ENCODE measurements at regions not wholly inside any gene's neighbourhood (a gene's known extent, or its start where the extent isn't known, plus 50 kb on each side); places are given as distances from the start of the nearest gene placed in this dataset.

DNA sequence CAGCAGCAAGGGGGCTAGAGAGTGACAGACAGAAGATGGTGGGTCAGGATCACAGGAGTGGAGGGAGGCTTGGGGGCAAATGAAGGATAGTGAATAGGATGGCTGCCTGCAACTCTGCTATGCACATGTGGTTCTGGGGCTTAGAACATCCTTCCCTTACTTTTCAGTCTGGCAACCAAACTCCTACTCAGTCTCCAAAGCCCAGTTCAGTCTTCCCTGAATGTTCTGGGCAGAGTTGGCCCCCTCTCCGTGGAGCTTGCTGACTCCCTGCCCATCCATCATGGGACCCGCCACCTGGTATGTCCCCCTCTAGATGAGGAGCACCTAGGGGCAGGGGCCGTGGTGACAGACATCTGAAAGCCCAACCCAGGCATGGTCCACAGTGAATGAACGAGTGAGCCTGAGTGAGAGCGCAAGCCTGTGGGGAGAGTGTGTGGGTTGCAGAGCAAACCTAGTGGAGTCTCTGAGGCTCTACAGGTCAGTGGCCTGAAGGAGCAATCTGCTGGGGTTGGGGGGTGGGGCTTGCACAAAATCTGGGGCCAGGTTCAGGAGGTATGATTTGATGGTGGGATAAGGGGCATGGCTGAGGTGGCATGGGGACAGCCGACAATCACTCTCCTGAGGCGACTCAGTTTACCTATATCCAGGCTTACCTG lies 180.6 kb downstream of the FGF18 start:
- peak; percentile 69 for DNase-seq (ENCODE audit: low spot score)
- TF ChIP-seq, protein P1, sequence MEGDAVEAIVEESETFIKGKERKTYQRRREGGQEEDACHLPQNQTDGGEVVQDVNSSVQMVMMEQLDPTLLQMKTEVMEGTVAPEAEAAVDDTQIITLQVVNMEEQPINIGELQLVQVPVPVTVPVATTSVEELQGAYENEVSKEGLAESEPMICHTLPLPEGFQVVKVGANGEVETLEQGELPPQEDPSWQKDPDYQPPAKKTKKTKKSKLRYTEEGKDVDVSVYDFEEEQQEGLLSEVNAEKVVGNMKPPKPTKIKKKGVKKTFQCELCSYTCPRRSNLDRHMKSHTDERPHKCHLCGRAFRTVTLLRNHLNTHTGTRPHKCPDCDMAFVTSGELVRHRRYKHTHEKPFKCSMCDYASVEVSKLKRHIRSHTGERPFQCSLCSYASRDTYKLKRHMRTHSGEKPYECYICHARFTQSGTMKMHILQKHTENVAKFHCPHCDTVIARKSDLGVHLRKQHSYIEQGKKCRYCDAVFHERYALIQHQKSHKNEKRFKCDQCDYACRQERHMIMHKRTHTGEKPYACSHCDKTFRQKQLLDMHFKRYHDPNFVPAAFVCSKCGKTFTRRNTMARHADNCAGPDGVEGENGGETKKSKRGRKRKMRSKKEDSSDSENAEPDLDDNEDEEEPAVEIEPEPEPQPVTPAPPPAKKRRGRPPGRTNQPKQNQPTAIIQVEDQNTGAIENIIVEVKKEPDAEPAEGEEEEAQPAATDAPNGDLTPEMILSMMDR (IDR thresholded peaks at IDR 0.05), result no peak
- Histone ChIP-seq H3K27ac (no peak overlapping the region), H3K4me3 (no peak overlapping the region)

- no peak overlapping the region for H3K4me3 ChIP-seq
- TF ChIP-seq, protein P1 (IDR thresholded peaks at IDR 0.05), result no peak
- DNase-seq (ENCODE audit: low spot score), result peak; percentile 64
- H3K27ac ChIP-seq, result no peak overlapping the region
Measured at GRCh38 chr5:171600741-171601265, 181.4 kb downstream of the FGF18 start.

GRCh38 chr5:171601266-171601881 lies 181.9 kb downstream of the FGF18 start:
- H3K27ac ChIP-seq, result no peak overlapping the region
- DNase-seq (ENCODE audit: low spot score), result peak; percentile 49
- H3K4me3 ChIP-seq, result no peak overlapping the region
- TF ChIP-seq, protein P1 (IDR thresholded peaks at IDR 0.05), result no peak

DNA sequence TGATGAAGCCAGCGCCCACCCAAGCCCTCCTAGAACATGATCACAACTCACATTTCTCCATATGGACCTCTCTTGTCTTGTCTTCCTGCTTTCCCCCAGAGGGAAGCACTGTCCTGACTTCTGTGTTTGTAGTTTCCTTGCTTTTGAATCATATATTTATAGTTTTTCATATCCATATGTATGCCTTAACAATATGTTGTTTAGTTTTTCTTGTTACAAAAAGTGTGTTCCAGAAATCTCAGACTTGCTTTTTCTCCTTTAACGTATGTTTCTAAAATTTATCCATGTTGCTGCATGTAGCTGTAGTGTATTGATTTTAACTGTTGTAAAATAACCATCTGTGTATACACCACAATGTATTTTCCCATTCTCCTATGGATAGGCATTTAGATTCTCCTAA lies 182.0 kb upstream of the SMIM23 start:
- Histone ChIP-seq H3K27ac (no peak overlapping the region), H3K4me3 (no peak overlapping the region)
- TF ChIP-seq, protein P1 (IDR thresholded peaks at IDR 0.05), result no peak
- DNase-seq (ENCODE audit: low spot score), result no peak

- TF ChIP-seq, protein P1 (IDR thresholded peaks at IDR 0.05), result no peak
- DNase-seq (ENCODE audit: low spot score), result no peak
- H3K4me3 ChIP-seq, result no peak overlapping the region
- H3K27ac ChIP-seq, result no peak overlapping the region
Measured at GRCh38 chr5:171604195-171604594, 181.4 kb upstream of the SMIM23 start.

- TF ChIP-seq, protein P1 (IDR thresholded peaks at IDR 0.05), result no peak
Measured at GRCh38 chr5:171606414-171607024, 179.1 kb upstream of the SMIM23 start.

More at GRCh38 chr5:171606414-171607024, 179.1 kb upstream of the SMIM23 start:
- Histone ChIP-seq H3K4me3 (no peak overlapping the region), H3K27ac (no peak overlapping the region)
- no peak for DNase-seq (ENCODE audit: low spot score)

Data from coronary artery (tissue), 2 donors.